Suprapubic skin (tissue), 4 donors: ENCODE measurements at regions not wholly inside any gene's neighbourhood (a gene's known extent, or its start where the extent isn't known, plus 50 kb on each side); places are given as distances from the start of the nearest gene placed in this dataset.

ENCODE experiments used
- DNase-seq, 2 donors: peaks; one replicate each; pipeline ENCODE4 v3.0.0-alpha.2; 2019; ENCODE audit warnings: low spot score in 2 of 2
- H3K27ac ChIP-seq: fragments of 200-600 bp; sonication (generic); one replicate; pipeline ENCODE4 v1.5.1; 2019
- H3K27me3 ChIP-seq: fragments of 200-600 bp; sonication (generic); one replicate; pipeline ENCODE4 v1.5.1; 2019
- H3K36me3 ChIP-seq: fragments of 200-600 bp; sonication (generic); one replicate; pipeline ENCODE4 v1.5.1; 2019
- H3K4me1 ChIP-seq: fragments of 200-600 bp; sonication (generic); one replicate; pipeline ENCODE4 v1.5.1; 2019
- H3K4me3 ChIP-seq: fragments of 200-600 bp; sonication (generic); one replicate; pipeline ENCODE4 v1.5.1; 2019; ENCODE audit warnings: mild to moderate bottlenecking
- H3K9me3 ChIP-seq: fragments of 200-600 bp; sonication (generic); one replicate; pipeline ENCODE4 v1.5.1; 2019
- EP300 ChIP-seq: sonication (generic); formaldehyde crosslinking; IDR thresholded peaks from one replicate; pipeline ENCODE4 v1.6.1; 2017; ENCODE audit warnings: antibody characterized with exemption
- POLR2A ChIP-seq, 2 donors: fragments of 450-650 bp; IDR thresholded peaks; one replicate each; pipeline ENCODE4 v1.6.1; 2017; ENCODE audit warnings: antibody characterized with exemption in 2 of 2, mild to moderate bottlenecking in 2 of 2, moderate library complexity in 2 of 2
- POLR2AphosphoS5 ChIP-seq, 3 donors: sonication (generic); formaldehyde crosslinking; IDR thresholded peaks; one replicate each; pipeline ENCODE4 v1.6.1; 2017; ENCODE audit warnings: antibody characterized with exemption in 3 of 3
- WGBS: methylation state at CpG from one replicate; pipeline ENCODE4 v1.1.5; 2018; 5-methylcytosine and 5-hydroxymethylcytosine counted together
- TF ChIP-seq, protein P1 (sequence below), 2 donors: fragments of 200-600 bp in 1 of 2; fragments of 450-650 bp in 1 of 2; sonication (generic) in 1 of 2; IDR thresholded peaks; one replicate each; pipeline ENCODE4 v1.5.1; 2016 to 2019; ENCODE audit warnings: antibody characterized with exemption in 2 of 2, mild to moderate bottlenecking in 1 of 2, moderate library complexity in 1 of 2

GRCh38 chr1:106439475-106439874, 617.0 kb upstream of the PRMT6 start:
- 84% methylated on average over 4 of the region's 4 CpGs for WGBS
- no peaks in the 10 kb centered on the region for H3K9me3 ChIP-seq
- H3K27me3 ChIP-seq: no peaks in the 10 kb centered on the region
- H3K36me3 ChIP-seq: no peaks in the 10 kb centered on the region
- H3K27ac ChIP-seq: no peak overlapping the region
- H3K4me3 ChIP-seq: no peak overlapping the region
- TF ChIP-seq POLR2A (IDR thresholded peaks at IDR 0.05): no peak
- no peak for TF ChIP-seq POLR2AphosphoS5 (IDR thresholded peaks at IDR 0.05)
- TF ChIP-seq EP300: no peak
- TF ChIP-seq, protein P1, sequence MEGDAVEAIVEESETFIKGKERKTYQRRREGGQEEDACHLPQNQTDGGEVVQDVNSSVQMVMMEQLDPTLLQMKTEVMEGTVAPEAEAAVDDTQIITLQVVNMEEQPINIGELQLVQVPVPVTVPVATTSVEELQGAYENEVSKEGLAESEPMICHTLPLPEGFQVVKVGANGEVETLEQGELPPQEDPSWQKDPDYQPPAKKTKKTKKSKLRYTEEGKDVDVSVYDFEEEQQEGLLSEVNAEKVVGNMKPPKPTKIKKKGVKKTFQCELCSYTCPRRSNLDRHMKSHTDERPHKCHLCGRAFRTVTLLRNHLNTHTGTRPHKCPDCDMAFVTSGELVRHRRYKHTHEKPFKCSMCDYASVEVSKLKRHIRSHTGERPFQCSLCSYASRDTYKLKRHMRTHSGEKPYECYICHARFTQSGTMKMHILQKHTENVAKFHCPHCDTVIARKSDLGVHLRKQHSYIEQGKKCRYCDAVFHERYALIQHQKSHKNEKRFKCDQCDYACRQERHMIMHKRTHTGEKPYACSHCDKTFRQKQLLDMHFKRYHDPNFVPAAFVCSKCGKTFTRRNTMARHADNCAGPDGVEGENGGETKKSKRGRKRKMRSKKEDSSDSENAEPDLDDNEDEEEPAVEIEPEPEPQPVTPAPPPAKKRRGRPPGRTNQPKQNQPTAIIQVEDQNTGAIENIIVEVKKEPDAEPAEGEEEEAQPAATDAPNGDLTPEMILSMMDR (IDR thresholded peaks at IDR 0.05): no peak
- no peak for DNase-seq
- H3K4me1 ChIP-seq: no peaks in the 10 kb centered on the region

DNA sequence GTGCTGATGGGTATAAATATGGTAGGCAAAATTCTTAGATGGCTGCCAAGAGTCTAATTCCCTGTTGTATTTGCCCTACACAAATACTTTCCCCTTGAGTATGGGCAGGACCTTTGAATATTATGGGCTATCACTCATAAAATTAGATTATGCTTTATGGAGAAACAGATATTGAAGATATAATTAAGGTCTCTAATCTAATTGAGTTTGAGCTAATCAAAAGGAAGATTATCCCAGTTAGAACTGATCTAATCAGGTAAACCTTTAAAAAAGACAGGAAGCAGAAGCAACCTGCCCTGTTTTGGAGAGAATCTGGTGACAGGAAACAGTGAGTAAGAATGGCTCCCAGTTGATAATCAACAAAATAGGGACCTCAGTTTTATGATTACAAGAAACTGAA, 609.0 kb upstream of the PRMT6 start:
- no peak for TF ChIP-seq POLR2A (IDR thresholded peaks at IDR 0.05)
- TF ChIP-seq EP300: no peak
- TF ChIP-seq POLR2AphosphoS5 (IDR thresholded peaks at IDR 0.05): no peak
- TF ChIP-seq, protein P1 (IDR thresholded peaks at IDR 0.05): no peak
- H3K27me3 ChIP-seq: no peaks in the 10 kb centered on the region

GRCh38 chr1:106456832-106457231, 599.6 kb upstream of the PRMT6 start:
- DNase-seq: no peak
- 60% methylated on average over 3 of the region's 3 CpGs for WGBS
- TF ChIP-seq POLR2A (IDR thresholded peaks at IDR 0.05) (no peak), POLR2AphosphoS5 (IDR thresholded peaks at IDR 0.05) (no peak), EP300 (no peak)
- TF ChIP-seq, protein P1 (IDR thresholded peaks at IDR 0.05): no peak
- Histone ChIP-seq H3K36me3 (no peaks in the 10 kb centered on the region), H3K4me3 (no peak overlapping the region), H3K27ac (no peak overlapping the region), H3K4me1 (no peaks in the 10 kb centered on the region), H3K27me3 (no peaks in the 10 kb centered on the region), H3K9me3 (peaks cover 3% of the 10 kb centered on the region)

More for the DNA sequence above, 609.0 kb upstream of the PRMT6 start:
- DNase-seq: no peak
- Histone ChIP-seq H3K36me3 (no peaks in the 10 kb centered on the region), H3K27ac (no peak overlapping the region), H3K4me3 (no peak overlapping the region), H3K9me3 (no peaks in the 10 kb centered on the region), H3K4me1 (no peaks in the 10 kb centered on the region)

- 77% methylated on average over 1 of the region's 1 CpG for WGBS
- Histone ChIP-seq H3K27me3 (no peaks in the 10 kb centered on the region), H3K4me3 (no peak overlapping the region), H3K9me3 (peaks cover 3% of the 10 kb centered on the region), H3K27ac (no peak overlapping the region), H3K36me3 (no peaks in the 10 kb centered on the region), H3K4me1 (no peaks in the 10 kb centered on the region)
- no peak for DNase-seq
- TF ChIP-seq EP300 (no peak), POLR2AphosphoS5 (IDR thresholded peaks at IDR 0.05) (no peak), POLR2A (IDR thresholded peaks at IDR 0.05) (no peak)
- TF ChIP-seq, protein P1 (IDR thresholded peaks at IDR 0.05): no peak
Measured at GRCh38 chr1:106457368-106457767, 599.1 kb upstream of the PRMT6 start.

GRCh38 chr1:106458866-106459265, 597.6 kb upstream of the PRMT6 start:
- Histone ChIP-seq H3K36me3 (no peaks in the 10 kb centered on the region), H3K9me3 (peaks cover 3% of the 10 kb centered on the region), H3K4me3 (no peak overlapping the region), H3K27ac (no peak overlapping the region), H3K27me3 (no peaks in the 10 kb centered on the region), H3K4me1 (no peaks in the 10 kb centered on the region)
- TF ChIP-seq EP300 (no peak), POLR2AphosphoS5 (IDR thresholded peaks at IDR 0.05) (no peak), POLR2A (IDR thresholded peaks at IDR 0.05) (no peak)
- TF ChIP-seq, protein P1 (IDR thresholded peaks at IDR 0.05): no peak
- 52% methylated on average over 4 of the region's 4 CpGs for WGBS
- DNase-seq: no peak
